Neural progenitor cell (in vitro differentiated cells): ENCODE measurements at regions not wholly inside any gene's neighbourhood (a gene's known extent, or its start where the extent isn't known, plus 50 kb on each side); places are given as distances from the start of the nearest gene placed in this dataset.

Experiments
- DNase-seq: peaks from one replicate; pipeline ENCODE4 v3.0.0-alpha.2; 2016; ENCODE audit warnings: low spot score
- H2AFZ ChIP-seq: fragments of 200-600 bp; sonication (generic); replicated peaks from 2 replicates; pipeline ENCODE4 v1.6.1; 2016; ENCODE audit warnings: antibody characterized with exemption
- H3F3A ChIP-seq: fragments of 200-600 bp; sonication (generic); 2 replicates; pipeline ENCODE4 v1.6.1; 2016; ENCODE audit warnings: antibody characterized with exemption, low read depth
- H3K27ac ChIP-seq: fragments of 200-600 bp; sonication (generic); 2 replicates; pipeline ENCODE4 v1.5.1; 2016; ENCODE audit warnings: mild to moderate bottlenecking
- H3K27me3 ChIP-seq: fragments of 200-600 bp; sonication (generic); 2 replicates; pipeline ENCODE4 v1.6.1; 2016; ENCODE audit warnings: mild to moderate bottlenecking, moderate library complexity
- H3K36me3 ChIP-seq: fragments of 200-600 bp; sonication (generic); 2 replicates; pipeline ENCODE4 v1.5.1; 2016
- H3K4me1 ChIP-seq: fragments of 200-600 bp; sonication (generic); 2 replicates; pipeline ENCODE4 v1.6.1; 2016; ENCODE audit warnings: mixed run types
- H3K4me2 ChIP-seq: fragments of 200-600 bp; sonication (generic); 2 replicates; pipeline ENCODE4 v1.6.1; 2016
- H3K4me3 ChIP-seq: fragments of 200-600 bp; sonication (generic); 2 replicates; pipeline ENCODE4 v1.5.1; 2016
- H3K79me2 ChIP-seq: fragments of 200-600 bp; sonication (generic); 2 replicates; pipeline ENCODE4 v1.6.1; 2016; ENCODE audit warnings: low read depth
- H3K9ac ChIP-seq: fragments of 200-600 bp; sonication (generic); 2 replicates; pipeline ENCODE4 v1.6.1; 2016
- H3K9me3 ChIP-seq: fragments of 200-600 bp; sonication (generic); 2 replicates; pipeline ENCODE4 v1.5.1; 2016; ENCODE audit warnings: low read depth
- H4K20me1 ChIP-seq: fragments of 200-600 bp; sonication (generic); 2 replicates; pipeline ENCODE4 v1.6.1; 2016; ENCODE audit warnings: low read depth
- H3K27ac Mint-ChIP-seq: 3 replicates; pipeline ENCODE4 v1.8.0; 2021; ENCODE audit warnings: mixed read lengths
- H3K27me3 Mint-ChIP-seq: 2 replicates; pipeline ENCODE4 v1.8.0; 2022; ENCODE audit warnings: low read depth, mild to moderate bottlenecking, inconsistent platforms, moderate library complexity, mixed read lengths; ENCODE audit not compliant: insufficient read depth
- H3K36me3 Mint-ChIP-seq: 3 replicates; pipeline ENCODE4 v1.8.0; 2021; ENCODE audit warnings: mixed read lengths
- H3K4me1 Mint-ChIP-seq: 3 replicates; pipeline ENCODE4 v1.8.0; 2021; ENCODE audit warnings: mixed read lengths
- H3K4me3 Mint-ChIP-seq: 3 replicates; pipeline ENCODE4 v1.8.0; 2021; ENCODE audit warnings: mild to moderate bottlenecking, moderate library complexity, mixed read lengths
- H3K9me3 Mint-ChIP-seq: 3 replicates; pipeline ENCODE4 v1.8.0; 2020; ENCODE audit warnings: mixed read lengths
- EZH2 ChIP-seq: fragments of 200-600 bp; sonication (generic); IDR thresholded peaks from 2 replicates; pipeline ENCODE4 v1.6.1; 2017; ENCODE audit warnings: antibody characterized with exemption, mild to moderate bottlenecking, moderate library complexity
- EZH2phosphoT487 ChIP-seq: fragments of 200-600 bp; sonication (generic); IDR thresholded peaks from 2 replicates; pipeline ENCODE4 v1.6.1; 2017; ENCODE audit warnings: antibody characterized with exemption
- TF ChIP-seq, protein P1 (sequence below): fragments of 200-600 bp; sonication (generic); IDR thresholded peaks from 2 replicates; pipeline ENCODE4 v1.5.1; 2017; ENCODE audit warnings: antibody characterized with exemption, mild to moderate bottlenecking

DNA sequence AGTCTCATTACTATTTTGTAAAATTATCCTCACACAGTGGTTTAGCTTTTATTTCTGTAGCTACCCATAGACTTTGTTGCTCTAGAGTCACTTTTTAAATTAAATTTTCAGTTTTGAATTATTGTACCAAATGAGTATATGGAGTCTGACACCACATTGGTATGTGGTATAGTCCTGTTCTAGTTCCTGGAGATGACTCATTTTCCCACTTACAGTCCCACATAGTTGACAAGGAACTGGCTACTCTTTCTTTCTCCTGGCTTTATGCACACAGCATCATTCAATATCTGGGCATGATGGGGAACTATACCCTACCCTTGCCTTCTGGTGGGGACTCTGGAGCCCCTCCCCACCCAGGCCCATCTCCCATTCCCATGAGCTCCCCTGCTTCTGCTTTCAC is 92.6 kb upstream of the RAB11FIP2 start:
- TF ChIP-seq EZH2phosphoT487 = no peak
- no peak for TF ChIP-seq EZH2
- TF ChIP-seq, protein P1, sequence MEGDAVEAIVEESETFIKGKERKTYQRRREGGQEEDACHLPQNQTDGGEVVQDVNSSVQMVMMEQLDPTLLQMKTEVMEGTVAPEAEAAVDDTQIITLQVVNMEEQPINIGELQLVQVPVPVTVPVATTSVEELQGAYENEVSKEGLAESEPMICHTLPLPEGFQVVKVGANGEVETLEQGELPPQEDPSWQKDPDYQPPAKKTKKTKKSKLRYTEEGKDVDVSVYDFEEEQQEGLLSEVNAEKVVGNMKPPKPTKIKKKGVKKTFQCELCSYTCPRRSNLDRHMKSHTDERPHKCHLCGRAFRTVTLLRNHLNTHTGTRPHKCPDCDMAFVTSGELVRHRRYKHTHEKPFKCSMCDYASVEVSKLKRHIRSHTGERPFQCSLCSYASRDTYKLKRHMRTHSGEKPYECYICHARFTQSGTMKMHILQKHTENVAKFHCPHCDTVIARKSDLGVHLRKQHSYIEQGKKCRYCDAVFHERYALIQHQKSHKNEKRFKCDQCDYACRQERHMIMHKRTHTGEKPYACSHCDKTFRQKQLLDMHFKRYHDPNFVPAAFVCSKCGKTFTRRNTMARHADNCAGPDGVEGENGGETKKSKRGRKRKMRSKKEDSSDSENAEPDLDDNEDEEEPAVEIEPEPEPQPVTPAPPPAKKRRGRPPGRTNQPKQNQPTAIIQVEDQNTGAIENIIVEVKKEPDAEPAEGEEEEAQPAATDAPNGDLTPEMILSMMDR = no peak
- no peaks in the 10 kb centered on the region for H3K9me3 ChIP-seq
- Mint-ChIP-seq H3K9me3 (peaks cover 2% of the 10 kb centered on the region), H3K4me1 (no peaks in the 10 kb centered on the region), H3K36me3 (peaks cover 1% of the 10 kb centered on the region), H3K4me3 (no peak overlapping the region), H3K27ac (no peak overlapping the region), H3K27me3 (peaks cover 2% of the 10 kb centered on the region)
- H3F3A ChIP-seq = no peaks in the 10 kb centered on the region
- no peaks in the 10 kb centered on the region for H3K4me1 ChIP-seq
- H4K20me1 ChIP-seq = no peaks in the 10 kb centered on the region
- no peak overlapping the region for H3K4me3 ChIP-seq
- H3K9ac ChIP-seq = no peak overlapping the region
- no peak overlapping the region for H2AFZ ChIP-seq
- no peaks in the 10 kb centered on the region for H3K36me3 ChIP-seq
- H3K27me3 ChIP-seq = no peaks in the 10 kb centered on the region
- H3K27ac ChIP-seq = no peak overlapping the region
- H3K4me2 ChIP-seq = no peak overlapping the region
- DNase-seq = no peak
- no peaks in the 10 kb centered on the region for H3K79me2 ChIP-seq

DNA sequence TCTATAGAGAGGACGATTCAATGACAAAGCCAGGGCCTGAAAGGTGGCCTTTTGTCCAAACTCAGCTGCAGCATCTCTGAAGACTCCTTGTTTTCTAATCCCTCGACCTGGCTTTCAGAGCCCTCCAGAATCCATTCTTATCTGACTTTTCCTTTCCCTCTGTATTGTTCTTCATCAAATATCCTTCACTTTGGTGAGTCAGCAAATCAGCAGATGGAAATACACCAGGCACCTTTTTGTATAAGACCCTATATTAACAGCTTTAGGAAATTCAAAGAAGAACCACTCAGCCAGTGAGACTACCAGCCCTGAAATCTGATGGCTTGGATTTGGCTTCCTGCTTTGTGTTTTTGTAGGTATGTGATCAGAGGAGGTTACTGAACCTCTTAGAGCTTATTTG is 81.9 kb upstream of the RAB11FIP2 start:
- Histone ChIP-seq H3K27ac (peak overlapping the region; percentile 57), H2AFZ (no peak overlapping the region), H3K4me1 (peaks cover 25% of the 10 kb centered on the region), H3K79me2 (no peaks in the 10 kb centered on the region), H3K4me2 (peak overlapping the region; percentile 55), H3K36me3 (no peaks in the 10 kb centered on the region), H3F3A (peaks cover 10% of the 10 kb centered on the region), H3K9me3 (no peaks in the 10 kb centered on the region), H3K27me3 (no peaks in the 10 kb centered on the region), H3K4me3 (no peak overlapping the region), H3K9ac (no peak overlapping the region), H4K20me1 (no peaks in the 10 kb centered on the region)
- Mint-ChIP-seq H3K9me3 (no peaks in the 10 kb centered on the region), H3K4me3 (no peak overlapping the region), H3K4me1 (peaks cover 12% of the 10 kb centered on the region), H3K27me3 (peaks cover 8% of the 10 kb centered on the region), H3K27ac (no peak overlapping the region), H3K36me3 (no peaks in the 10 kb centered on the region)
- TF ChIP-seq EZH2phosphoT487 (no peak), EZH2 (no peak)
- TF ChIP-seq, protein P1 = no peak
- DNase-seq = peak; percentile 44

DNA sequence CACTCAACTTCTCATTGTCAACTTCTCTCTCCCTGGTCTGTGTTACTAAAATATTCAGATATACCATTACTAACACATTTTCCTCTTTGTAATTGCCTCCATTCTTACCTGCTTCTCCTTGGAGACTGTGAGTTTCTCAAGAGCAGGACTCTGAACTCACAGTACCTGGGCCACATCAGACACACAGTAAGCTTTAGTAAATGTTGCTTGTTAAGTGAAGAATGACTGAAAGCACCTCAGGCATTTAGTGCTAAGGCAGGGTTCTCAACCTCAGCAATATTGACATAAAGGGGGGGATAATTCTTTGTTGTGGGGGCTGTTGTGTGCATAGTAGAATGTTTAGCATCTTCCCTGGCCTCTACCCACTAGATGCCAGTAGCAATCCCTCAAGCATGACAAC is 72.0 kb upstream of the RAB11FIP2 start:
- peaks cover 21% of the 10 kb centered on the region for H3K4me1 Mint-ChIP-seq
- no peak overlapping the region for H3K4me3 Mint-ChIP-seq
- Histone ChIP-seq H3F3A (no peaks in the 10 kb centered on the region), H3K79me2 (no peaks in the 10 kb centered on the region), H4K20me1 (no peaks in the 10 kb centered on the region), H3K9me3 (no peaks in the 10 kb centered on the region), H2AFZ (no peak overlapping the region), H3K36me3 (no peaks in the 10 kb centered on the region), H3K27ac (no peak overlapping the region), H3K27me3 (no peaks in the 10 kb centered on the region), H3K4me1 (peaks cover 23% of the 10 kb centered on the region), H3K4me3 (no peak overlapping the region), H3K4me2 (no peak overlapping the region), H3K9ac (no peak overlapping the region)
- H3K27me3 Mint-ChIP-seq = no peaks in the 10 kb centered on the region
- no peak for TF ChIP-seq EZH2
- TF ChIP-seq, protein P1 = no peak
- no peak for TF ChIP-seq EZH2phosphoT487
- H3K9me3 Mint-ChIP-seq = no peaks in the 10 kb centered on the region
- H3K27ac Mint-ChIP-seq = no peak overlapping the region
- no peak for DNase-seq
- H3K36me3 Mint-ChIP-seq = no peaks in the 10 kb centered on the region
